NCI-H2081 (cell line): ENCODE measurements at regions not wholly inside any gene's neighbourhood (a gene's known extent, or its start where the extent isn't known, plus 50 kb on each side); places are given as distances from the start of the nearest gene placed in this dataset.

Source experiments
- DNase-seq, 2 experiments: peaks; one replicate each; lab custom pipeline; 2025; lab: John Stamatoyannopoulos, UW

DNA sequence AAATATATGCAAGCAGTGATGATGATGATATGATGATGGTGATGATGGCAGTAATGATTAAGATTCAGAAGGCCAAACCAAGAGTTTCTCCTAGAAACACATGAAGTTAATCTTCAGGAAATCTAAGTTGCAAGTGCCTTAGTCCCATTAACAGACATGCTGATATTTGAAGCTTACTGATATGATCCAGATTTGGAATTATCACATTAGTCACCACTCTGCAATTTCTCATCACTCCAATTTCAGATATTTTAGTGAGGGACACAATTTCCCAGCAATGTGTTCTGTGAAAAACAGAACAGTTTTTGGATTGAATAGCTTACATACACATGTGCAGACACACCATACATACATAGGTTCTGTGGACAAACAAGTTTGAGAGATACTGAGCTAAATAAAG is 411.4 kb upstream of the FAT3 start:
- no peak for DNase-seq

DNA sequence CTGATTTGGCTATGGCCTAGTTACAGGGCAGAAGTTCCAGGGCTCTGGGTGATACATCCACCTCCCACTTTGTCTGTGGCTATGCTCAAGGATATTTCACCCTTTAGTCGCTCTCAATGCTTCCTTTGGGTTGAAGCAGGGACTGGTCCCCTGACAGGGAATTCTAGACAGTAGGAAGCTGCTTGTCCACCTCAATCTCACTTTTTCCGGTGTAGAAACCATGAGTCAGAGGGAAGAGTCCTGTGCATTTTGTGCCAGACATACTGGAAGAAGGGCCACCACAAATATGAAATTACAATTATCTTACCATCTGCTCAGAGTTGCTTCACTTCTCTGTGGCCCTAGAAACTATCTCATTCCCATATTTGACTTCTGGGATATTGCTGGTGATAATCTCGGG is 413.7 kb upstream of the FAT3 start:
- no peak for DNase-seq

DNA sequence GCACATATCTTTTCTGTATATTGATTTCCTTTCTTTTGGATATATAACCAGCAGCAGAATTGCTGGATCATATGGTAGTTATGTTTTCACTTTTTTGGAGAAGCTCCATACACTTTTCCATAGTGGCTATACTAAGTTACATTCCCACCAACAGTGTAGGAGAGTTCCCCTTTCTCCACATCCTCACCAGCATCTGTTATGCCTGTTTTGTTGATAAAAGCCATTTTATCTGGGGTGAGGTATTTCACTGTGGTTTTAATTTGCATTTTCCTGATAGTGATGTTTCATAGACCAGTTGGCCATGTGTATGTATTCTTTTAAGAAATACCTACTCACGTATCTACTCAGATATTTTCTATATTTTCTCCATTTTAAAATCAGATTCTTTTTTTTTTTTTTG is 419.3 kb upstream of the FAT3 start:
- DNase-seq, result no peak

DNA sequence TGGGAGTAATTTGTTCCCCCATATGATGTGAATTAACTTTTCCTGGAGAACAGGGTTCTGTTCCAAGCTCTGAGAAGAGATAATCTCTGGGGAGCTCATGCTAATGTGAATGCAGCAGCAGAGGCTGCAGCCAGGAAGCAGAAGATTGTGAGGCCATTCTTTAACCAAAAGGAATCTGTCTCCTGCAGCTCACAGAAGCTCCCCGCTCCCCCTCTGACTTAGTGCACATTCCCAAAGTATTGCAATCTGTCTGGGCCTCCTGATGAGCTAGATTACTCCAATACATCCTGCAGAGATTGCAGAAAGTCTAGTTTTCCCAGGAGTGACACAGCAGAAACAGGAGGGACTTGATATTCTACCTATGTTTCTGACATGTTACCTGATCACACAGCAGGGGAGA is 420.6 kb upstream of the FAT3 start:
- no peak for DNase-seq

DNA sequence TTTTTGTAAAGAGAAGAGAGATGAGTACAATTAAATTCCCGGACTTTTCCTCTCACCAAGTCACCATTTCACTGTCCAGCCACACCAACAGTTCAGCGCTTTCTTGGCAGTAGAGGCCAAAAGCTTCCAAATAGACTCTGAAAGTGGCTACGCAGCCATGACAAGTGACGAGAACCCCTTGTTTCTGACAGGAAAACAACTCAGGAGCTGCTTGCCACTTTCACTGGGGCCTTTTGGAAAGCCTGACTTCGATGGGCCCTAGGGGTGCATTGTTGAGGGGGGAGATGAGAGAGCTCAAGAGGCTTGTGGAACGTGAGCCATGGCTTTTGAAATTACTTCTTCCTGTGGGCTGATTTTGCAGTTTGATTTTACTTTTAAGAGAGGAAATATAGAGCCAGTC is 422.1 kb upstream of the FAT3 start:
- no peak for DNase-seq

DNA sequence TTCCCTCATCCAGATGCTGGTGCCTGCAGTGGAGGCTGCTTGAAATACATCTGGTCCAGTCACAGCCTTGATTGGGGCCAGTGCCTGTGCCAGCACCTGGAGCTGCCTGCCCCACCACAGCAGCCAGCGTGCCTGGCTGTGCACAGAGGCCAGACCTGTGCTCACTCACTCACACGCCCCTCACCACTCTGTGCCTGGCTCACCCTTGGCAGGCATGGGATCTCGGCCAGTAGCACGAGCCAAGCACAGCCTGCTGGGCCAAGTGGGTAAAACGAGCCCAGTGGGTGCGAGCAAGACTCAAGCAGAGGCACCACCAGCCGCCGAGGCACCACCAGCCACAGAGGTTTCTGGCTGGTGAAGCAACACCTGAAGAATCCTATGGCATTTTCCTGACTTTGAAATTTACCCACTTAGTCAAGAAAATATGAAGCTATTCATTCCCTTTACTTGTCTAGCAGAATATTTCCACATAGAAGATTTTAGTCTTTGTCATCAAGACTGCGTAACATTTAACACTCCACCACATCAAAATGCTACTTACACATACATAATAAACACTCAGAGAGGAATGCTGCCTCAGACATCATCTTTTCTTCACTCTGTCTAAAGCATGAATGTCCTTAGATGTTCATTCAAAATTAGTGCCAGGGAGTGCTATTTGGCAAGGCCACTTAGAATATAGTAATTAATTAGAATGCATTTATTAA is 424.3 kb upstream of the FAT3 start:
- no peak for DNase-seq

DNA sequence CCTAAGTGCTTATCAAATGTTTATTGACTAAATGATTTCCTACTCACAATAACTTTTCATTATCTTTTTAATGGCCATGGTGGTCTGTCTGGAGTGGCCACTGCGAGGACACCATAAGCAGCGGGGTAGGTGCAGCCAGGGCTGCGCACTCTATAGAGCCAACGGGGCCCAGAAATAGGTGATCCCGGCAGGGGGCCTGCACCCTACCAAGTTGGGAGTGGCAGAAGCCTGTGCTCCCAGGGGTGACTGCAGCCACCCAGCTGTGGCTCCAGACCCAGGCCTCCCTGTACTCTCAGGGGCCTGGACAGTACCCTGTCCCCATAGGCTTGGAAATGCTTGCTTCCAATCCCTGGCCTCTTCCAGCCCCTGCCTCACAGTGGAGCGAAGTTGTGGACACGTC is 426.4 kb upstream of the FAT3 start:
- no peak for DNase-seq

DNA sequence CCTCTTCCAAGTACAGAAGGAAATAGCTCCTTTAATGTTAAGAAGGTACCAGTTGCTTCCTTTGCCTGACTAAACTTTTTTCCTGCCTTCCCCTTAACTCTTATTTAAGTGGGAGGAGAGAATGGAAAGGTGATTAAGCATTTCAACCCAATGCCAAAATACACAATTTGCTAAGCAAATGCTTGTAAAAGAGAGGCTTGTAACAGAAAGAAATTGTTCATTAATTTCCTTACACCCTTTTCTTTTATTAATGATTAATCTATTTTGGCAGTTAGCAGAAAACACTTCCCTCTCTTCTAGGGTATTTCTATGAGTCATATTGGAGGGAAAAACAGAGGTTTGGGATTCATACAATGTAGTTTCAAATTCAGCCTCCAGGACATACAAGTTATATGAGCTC is 427.6 kb upstream of the FAT3 start:
- no peak for DNase-seq

DNA sequence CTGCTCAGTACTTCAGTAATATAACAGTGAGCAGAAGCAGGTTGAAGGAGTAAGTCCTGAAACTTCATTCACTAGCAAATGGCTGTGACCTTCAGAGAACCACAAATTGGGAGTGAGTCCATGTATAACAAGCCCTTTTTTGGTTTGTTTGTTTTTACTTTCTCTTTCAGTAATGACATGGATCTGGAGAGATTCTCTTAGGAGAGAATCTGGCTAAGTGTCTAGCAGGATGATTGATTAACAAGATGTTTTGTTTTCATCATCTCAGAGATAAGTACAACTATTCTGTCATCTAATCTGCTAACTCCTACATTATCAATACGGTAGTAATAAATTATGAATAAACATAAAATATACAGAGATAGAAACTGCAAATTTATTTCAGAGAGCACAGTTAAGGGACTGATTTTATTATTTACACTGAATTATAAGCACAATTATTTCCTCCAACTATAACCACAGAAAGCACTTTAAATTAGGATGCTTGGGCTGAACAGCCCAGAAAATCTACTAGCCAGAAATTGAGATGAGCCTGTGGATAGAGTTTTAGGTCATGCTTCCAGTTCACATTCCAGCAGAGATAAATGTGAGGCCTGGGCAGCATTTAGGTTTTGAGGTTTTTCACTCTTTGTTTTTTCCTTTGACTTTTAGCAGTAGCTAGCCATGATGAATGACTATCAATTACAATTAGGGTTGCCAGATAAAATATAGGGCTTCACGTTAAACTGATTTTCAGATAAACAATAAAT is 429.3 kb upstream of the FAT3 start:
- DNase-seq, result no peak

DNA sequence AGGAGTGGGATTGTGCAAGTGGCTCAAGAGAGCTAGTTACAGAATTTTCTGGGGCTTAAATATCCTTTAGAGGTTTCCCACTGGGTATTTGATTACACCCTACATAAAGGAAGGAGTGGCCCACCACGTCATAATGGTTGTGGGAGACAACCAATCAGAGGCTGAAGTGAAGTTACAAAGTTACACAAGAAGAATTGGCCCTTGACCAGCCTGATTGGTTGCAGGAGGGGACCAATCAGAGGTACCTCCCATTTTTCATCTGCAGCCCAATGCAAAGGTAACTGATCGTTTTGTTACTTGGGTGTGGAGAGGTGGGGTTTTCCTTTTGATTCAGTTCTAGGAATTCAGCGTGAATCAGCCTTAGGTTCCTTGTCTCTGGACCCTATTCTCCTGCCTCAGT is 430.5 kb upstream of the FAT3 start:
- no peak for DNase-seq

DNA sequence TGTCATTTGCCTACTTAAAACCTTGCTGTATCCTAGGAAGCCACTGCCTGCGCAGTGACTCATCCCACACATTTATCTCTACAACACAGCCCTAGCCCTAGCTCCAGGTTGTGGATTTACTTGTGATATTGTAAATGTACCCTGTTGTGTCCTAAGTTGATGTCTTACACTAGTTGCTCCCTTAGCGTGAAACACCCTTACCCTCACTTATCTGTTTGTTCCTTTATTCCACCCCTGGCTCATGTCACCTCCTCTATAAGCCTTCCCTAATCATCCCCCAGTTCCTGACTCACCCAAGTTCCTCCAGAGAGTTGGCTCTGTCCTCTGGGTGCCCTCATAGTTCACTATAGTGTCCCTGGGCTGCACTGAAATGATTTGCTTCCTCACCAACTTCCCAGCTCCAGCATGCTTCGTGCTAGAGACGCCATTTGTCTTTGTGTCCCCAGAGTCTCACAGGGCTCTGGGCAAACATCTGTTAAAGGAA is 431.8 kb upstream of the FAT3 start:
- DNase-seq, result no peak

DNA sequence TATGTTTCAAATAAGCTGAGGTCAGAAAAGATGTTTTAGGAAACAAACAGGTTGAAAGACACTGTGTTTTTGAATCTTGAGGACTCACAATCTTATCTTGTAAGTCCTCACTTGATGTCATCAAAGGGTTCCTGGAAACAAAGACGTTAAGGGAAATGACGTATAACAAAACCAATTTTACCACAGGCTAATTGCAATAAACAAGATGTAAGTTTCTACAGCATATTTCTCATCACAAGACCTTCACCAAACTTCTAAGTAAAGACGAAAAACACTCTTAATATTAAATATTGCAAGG is 433.5 kb upstream of the FAT3 start:
- DNase-seq, result no peak

DNA sequence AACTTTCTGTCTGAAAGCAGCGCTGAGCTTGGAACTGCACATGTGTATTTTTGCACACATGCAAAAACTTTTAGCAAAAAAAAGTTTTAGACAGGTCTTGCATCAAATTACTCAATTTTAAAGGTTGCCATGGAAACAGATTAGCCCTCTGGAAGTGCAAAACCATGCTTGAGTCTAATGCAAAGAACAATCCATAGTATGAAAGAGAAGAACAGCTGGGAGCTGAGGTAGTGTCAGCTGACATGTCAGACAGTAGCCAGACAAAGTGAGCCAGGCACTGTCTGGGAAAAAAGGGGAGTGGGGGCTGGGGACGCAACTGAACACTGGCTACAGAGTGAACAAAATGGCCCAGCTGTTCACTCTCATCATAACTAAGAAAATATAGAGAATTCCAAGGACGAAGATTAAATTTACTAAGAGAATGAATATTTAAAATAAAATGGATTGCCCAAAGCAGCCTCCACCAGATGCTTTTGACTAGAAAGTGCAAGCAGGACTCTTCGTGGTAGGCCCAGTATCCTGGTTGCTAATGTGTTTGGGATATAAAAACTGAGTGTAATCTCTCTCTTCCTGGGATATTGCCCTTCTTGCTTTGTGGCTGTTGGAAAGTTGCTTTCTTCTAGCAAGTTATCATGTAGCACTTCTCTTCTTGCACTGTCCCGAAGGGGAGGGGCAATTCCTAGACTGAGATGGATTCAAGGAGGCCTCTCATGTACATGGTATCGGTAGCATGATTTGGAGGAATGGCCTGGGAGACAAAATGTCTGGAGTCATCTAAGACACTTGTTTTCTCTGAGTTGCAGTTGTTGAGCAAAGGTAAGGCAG is 434.1 kb upstream of the FAT3 start:
- no peak for DNase-seq

DNA sequence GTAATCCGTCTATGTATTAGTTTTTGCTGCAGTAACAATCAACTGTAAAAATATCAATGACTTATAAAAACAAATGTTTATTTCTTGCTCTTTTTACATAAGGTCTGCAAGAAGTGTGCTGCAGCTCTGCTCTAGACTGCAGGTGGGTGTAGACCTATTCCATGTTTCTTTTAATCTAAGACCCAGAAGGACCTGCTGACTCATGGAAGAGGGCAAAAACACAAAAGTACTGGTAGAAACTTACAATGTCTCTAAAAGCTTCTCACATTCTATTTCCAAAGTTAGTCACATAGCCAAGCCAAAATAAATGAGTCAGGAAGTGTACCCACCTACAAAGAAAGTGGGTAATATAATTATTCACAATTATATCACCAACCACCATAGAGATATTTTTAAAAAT is 435.9 kb upstream of the FAT3 start:
- no peak for DNase-seq

DNA sequence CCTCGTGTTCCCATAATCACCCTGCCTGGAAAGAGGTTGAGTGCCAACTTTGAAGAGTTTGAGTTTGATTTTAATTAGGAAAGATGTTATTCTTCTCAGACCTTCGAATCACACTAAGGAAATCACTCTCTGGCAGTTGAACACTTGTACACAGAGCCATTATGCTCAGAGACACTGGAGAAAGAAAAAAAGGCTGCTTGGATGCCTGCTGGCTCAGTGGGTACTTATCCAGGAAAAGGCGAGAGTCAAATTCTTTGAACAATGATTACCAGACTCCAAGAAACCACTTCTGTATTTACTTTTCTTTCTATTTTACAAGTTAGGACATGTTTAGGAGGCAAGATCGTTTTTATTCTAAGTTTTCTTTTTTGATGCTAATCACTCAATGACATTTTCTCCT is 438.5 kb upstream of the FAT3 start:
- DNase-seq, result no peak

DNA sequence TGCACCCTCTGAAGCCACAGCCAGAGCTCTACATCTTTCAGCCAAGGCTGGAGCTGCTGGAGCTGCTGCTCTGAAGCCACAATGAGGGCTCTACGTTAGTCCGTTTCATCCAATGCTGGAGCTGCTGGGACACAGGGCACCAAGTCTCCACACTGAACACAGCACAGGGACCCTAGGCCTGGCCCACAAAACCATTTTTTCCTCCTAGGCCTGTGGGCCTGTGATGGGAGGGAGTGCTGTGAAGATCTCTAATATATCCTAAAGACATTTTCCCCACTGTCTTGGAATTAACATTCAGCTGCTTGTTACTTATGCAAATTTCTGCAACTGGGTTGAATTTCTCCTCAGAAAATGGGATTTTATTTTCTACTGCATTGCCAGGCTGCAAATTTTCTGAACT is 441.4 kb upstream of the FAT3 start:
- no peak for DNase-seq

DNA sequence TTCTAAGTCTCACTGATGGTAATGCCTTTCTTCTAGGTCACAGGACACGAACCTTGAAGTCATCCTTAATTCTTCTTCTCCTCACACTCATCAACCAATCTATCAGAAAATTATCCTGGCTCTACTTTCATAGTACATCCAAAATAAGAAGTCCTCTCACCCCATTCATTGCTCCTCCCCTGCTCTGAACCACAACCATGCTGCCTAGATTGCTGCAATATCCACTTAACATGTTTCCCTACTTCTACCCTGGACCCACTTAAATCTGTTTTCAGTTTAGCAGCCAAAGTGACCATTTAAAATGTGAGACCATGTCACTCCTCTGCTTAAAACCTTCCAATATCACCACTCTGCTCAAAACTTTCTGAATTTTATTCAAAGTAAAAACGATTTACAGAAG is 445.9 kb upstream of the FAT3 start:
- DNase-seq, result no peak

DNA sequence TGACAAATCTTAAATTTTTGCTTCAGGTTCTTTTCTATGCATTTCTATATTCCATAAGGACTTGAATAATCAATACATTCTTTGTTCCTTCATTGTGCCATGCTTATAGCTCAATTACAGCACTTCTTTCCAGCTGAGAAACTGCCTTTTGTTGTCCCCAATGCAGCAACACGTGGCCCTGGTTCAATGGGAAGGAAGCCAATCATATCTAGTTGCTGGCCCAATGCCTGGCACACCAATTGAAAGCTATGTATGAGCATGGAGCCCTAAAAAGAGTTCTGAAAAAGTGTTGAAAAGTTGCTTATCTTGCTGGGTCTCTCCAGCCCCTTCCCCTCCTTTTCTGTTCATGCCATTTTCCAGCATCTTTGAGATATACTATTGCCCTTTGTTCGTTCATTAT is 448.0 kb upstream of the FAT3 start:
- DNase-seq, result peak in 1 of 2 experiments; percentile 15

DNA sequence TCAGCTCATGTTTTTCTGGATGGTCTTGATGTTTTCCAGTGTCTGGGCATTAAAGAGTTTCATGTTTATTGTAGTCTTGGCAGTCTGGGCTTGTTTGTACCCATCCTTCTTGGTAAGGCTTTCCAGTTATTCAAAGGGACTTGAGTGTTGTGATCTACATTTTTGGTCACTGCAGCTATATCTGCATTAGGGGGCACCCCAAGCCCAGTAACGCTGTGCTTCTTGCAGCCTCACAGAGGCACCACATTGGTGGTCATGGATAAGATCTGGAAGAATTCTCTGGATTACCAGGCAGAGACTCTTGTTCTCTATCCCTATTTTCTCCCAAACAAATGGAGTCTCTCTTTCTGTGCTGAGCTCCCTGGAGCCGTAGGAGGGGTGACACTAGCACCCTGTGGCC is 451.5 kb upstream of the FAT3 start:
- peak in 1 of 2 experiments; percentile 4 for DNase-seq

DNA sequence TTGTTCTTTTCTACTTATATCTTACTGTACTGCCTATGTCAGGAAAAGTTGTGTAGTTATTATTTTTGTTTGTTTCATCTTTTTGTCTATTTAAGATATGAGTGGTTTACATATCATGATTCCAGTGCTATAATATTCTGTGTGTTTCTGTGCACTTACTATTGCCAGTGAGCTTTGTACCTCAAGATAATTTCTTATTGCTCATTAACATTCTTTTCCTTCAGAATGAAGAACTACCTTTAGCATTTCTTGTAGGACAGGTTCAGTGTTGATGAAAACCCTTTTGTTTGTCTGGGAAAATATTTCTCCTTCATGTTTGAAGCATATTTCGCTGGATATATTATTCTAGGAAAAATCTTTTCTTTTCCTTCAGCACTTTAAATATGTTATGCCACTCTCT is 452.7 kb upstream of the FAT3 start:
- DNase-seq, result no peak

DNA sequence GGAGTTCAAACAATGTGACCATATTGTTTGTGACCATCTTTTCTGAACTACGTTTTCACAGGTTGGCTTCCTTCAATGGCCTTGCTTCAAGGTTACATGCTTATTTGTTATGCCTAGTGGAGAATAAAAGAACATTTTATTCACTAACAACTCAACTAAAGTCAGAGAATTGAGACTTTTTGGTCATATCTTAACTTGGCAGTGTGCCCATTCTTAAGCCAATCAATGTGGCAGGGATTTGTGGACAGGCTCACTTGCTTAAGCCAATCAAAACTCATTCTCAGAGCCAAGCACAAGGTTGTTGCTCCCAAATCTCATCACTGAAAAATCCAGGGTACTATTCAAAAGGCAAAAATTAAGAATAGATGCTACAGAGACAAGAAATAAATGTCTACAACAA is 455.8 kb upstream of the FAT3 start:
- no peak for DNase-seq

DNA sequence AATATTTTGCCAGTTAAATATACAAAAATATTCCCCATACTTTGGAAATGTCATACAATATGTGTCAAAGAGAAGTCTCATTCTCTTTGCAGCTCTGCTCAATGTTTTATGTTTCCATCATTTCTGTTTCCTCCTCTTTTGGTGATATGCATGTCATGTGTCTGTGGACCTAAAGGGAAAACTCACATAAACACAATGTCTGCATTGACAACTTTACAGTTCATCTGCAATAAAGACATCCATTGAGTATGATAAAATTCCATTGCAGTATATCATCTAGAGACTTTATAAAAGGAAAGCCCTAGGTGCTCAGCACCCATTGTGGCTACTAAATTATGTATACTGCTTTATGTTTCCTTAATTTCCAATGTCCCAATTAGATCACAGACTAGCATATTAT is 461.3 kb upstream of the FAT3 start:
- DNase-seq, result no peak

DNA sequence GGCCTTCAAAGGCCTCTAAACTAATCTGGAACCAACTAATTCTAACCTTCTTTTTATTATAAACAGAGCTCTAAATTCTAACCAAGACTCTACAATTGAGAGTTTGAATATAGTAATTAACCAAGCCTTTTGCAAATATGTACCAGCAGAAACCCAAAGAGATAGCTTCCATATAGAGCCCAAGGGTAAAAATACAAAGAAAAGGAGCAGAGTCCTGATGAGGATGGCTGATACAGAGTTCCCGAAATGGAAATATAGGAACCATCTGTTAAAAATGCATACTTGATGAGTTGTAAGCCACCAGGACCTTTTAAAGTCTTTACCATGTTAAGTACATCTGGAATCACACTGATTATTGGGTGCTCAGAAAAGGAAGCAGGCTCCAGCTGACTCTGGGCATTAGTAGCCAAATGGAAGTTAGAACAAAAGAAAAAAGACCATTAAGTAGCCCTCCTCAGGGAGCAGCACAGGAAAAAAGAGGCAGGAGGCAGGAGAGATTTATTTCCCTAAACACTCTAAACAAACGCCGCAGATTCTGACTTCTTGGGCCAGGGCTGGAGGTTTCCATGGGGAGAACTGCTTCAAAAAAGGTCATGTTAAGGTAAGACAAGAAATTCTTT is 463.1 kb upstream of the FAT3 start:
- DNase-seq, result peak; percentile 6 to 38
